HG03039 (cell line): ENCODE measurements at regions not wholly inside any gene's neighbourhood (a gene's known extent, or its start where the extent isn't known, plus 50 kb on each side); places are given as distances from the start of the nearest gene placed in this dataset.

Source experiments
- ATAC-seq: cut with Tn5 transposase; IDR thresholded peaks from one replicate; pipeline ENCODE4 v1.9.1; 2021; ENCODE audit warnings: mild to moderate bottlenecking, moderate library complexity; ENCODE audit not compliant: unreplicated experiment

DNA sequence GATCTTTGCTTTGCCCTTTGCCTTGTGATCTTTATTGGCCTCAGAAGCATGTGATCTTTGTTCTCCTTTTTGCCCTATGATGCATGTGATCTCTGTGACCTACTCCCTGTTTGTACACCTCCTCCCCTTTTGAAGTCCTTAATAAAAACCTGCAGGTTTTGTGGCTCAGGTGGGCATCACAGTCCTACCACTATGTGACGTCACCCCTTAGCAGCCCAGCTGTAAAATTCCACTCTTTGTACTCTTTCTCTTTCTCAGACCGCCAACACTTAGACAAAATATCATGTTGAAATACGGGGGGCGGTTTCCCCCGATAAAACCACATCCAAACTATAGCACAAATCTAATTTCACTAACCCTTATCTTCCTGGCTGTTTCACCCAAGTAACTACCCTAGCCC, 76.7 kb upstream of the RAPGEF4 start:
- no peak for ATAC-seq

DNA sequence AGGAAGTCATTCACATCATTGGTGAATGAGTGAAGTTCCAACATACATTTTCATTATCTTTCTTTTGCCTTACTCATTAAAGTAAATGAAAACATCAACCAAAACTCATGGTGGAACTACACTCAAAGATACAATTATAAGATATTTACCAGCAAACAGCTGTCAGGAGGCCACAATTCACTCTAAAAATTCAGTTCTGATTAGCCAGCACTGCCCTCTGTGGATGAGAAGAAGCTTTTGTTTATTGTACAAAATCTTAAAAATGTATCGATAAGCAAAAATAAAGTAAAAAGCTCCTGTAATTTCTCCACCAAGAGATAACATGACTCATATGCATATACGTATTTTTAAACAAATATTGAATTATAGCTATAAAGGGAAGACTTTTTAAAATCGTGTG, 73.5 kb upstream of the RAPGEF4 start:
- ATAC-seq = no peak

GRCh38 chr2:172664766-172665165, 70.9 kb upstream of the RAPGEF4 start:
- ATAC-seq = no peak

DNA sequence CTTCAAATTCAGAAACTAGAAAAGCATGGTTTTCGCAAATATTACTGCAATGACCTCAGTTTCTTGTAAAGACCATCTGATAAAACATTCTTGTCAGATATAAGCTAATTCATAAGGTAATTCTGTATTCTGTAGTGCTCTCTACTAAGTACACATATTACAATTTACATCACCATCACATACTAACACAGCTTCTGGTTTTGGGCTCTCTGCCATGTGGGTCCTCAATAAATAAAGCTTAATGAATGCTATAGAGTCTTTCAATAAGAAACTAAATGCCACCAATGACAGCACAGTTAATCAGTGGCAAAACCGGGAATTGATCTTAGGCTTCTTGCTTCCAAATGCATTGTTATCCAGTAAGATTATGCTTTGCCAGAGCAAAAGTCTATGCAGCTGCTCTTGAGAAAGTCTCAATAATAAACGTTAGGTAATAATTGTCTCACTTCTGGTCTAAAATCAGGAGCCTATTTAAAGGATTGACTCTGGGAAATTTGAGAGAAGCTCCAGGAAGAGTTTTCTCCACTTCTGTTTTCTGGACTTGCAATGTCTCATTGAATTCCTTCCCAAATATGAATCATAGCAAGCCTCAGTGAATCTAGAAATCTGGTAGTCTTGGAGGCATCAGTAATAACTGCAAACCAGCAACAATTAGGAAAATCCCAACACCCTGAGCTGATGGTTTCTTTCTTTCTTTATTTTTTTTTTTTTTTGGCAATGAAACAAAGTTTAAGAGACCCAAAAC, 67.9 kb upstream of the RAPGEF4 start:
- no peak for ATAC-seq

GRCh38 chr2:172671501-172671900, 64.1 kb upstream of the RAPGEF4 start:
- no peak for ATAC-seq

DNA sequence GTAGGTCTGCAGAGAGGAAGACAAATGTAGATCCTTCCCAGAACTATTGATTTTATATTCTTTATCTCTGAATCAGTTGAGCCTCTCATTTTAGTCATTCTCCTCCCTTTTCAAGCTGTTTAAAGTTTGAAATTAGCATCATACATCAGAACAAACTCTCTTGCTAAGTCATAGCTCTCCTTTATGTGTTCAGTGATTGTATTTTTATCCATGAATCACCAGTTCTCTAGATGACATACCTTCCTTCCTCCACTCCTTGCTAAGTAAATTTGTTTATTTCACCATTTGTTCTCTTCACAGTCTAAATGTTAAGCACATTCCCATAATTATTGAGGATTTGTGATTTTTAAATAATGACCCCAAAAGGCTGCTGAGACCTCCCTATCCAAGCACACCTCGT, 63.5 kb upstream of the RAPGEF4 start:
- no peak for ATAC-seq

DNA sequence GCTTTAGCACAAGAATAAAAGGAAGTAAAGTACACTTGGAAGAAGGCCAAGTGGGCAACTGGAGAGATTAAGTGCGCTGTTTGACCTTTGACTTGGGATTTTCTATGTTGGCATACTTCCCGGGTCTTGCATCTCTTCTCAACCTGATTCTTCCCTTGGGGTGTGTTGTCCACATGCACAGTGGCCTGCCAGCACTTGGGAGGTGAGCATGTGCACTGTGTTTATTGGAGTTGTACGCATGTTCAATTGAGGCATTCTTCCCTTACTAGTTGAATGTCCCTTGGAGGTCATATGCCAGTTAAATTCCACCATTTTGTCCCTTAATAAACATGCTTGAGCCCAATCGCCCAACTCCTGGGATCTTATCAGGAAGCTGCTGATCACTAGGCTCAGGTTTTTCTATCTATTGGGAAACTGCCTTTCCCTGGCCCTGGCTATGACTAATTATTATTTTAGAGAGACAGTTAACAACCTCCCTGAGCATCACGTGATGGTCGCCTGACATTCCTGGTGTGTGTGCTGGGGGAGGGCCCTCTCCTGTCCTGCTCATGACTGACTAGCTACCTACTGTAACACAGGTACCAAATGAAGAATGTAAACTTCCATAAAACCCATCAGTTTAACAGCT, 62.5 kb upstream of the RAPGEF4 start:
- no peak for ATAC-seq

- ATAC-seq = peak; percentile 76
Observed at GRCh38 chr2:172674034-172674967, 61.3 kb upstream of the RAPGEF4 start.

DNA sequence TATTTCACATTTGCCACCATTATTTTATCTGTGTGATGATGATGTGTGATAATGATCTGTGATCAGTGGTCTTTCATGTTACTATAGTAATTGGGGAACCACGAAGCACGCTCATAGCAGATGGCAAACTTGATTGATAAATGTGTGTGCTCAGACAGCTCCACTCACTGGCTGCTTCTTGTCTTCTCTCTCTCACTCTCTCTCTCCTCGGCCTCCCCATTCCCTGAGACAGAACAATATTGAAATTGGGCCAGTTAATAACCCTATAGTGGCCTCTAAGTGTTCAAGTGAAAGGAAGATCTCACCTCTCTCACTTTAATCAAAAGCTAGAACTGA, 60.7 kb upstream of the RAPGEF4 start:
- no peak for ATAC-seq

DNA sequence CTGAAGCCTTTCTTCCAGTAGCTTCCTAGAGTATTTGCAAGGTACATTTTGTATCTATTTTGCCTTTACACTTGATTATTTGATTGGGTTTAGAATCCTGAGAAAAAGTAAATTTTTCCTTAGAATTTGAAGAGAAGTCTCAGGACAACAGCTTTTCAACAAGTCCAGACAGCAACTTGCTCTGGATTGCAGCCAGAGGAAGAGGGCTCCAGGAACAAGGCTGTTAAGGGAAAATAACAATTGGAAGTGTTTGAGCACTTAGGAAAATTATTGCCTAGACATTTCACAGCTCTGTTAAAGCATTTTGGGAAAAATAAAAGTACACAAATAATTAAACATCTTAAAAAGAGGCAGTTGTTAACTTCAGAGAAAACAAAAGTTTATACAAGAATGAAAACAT, 58.3 kb upstream of the RAPGEF4 start:
- no peak for ATAC-seq

DNA sequence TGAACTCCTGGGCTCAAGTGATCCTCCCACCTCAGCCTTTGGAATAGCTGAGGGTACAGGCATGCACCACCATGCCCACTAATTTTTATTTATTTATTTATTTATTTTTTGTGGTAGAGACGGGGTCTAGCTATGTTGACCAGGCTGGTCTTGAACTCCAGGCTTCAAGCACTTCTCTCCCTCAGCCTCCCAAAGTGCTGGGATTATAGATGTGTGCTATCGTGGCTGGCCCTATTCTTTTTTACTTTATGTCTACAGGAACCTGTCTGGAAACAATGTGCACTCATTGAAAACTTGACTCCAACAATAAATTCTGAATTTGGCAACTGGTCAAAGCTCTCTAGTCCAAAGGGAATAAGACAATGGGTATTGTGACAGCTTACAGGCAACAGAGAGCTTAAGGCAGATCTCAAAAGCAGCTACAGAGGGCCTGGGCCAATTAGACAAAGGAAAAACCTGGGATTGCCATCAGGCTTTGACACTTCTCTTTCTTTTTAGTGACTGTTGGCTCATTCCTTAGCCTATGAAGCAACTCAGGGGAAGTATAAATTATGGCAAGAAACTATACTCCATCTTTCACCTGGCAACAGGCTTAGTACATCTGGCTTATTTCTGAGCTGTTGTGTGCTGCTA, 55.1 kb upstream of the RAPGEF4 start:
- no peak for ATAC-seq

- ATAC-seq = no peak
Observed at GRCh38 chr2:172685467-172685866, 50.2 kb upstream of the RAPGEF4 start.
